PFSK-1 (cell line): ENCODE measurements at regions not wholly inside any gene's neighbourhood (a gene's known extent, or its start where the extent isn't known, plus 50 kb on each side); places are given as distances from the start of the nearest gene placed in this dataset.

Source experiments
- FOXP2 ChIP-seq: optimal IDR thresholded peaks from 2 replicates; pipeline ENCODE3; 2011; ENCODE audit warnings: borderline replicate concordance, control low read depth, inconsistent platforms; ENCODE audit not compliant: insufficient read depth; ENCODE audit errors: extremely low read length, extremely low read depth
- POLR2AphosphoS5 ChIP-seq: IDR thresholded peaks from 2 replicates; pipeline ENCODE4 v1.6.1; 2012; ENCODE audit warnings: low read depth, mild to moderate bottlenecking, control low read depth, low read length, moderate library complexity
- REST ChIP-seq, 2 experiments: IDR thresholded peaks; 2 replicates each; pipeline versions ENCODE4 v1.6.1 to v1.8.0; 2011 to 2012; ENCODE audit warnings: low read depth in 2 of 2, low read length in 2 of 2, control low read depth in 1 of 2, inconsistent platforms in 1 of 2, mild to moderate bottlenecking in 1 of 2, moderate library complexity in 1 of 2; ENCODE audit not compliant: insufficient read depth in 1 of 2
- SIN3A ChIP-seq: IDR thresholded peaks from 2 replicates; pipeline ENCODE4 v1.6.1; 2012; ENCODE audit warnings: mild to moderate bottlenecking, low read length, moderate library complexity, borderline replicate concordance; ENCODE audit not compliant: insufficient read depth
- TAF1 ChIP-seq: IDR thresholded peaks from 2 replicates; pipeline ENCODE4 v1.6.1; 2012; ENCODE audit warnings: low read length, control low read depth, borderline replicate concordance; ENCODE audit not compliant: insufficient read depth

GRCh38 chr22:47512617-47513016 is 750.2 kb downstream of the TBC1D22A start:
- no peak for TF ChIP-seq REST (IDR thresholded peaks at IDR 0.05; ENCODE audit: insufficient read depth in 1 of 2, low read depth in 2 of 2, low read length in 2 of 2)
- TF ChIP-seq FOXP2: no peak
- no peak for TF ChIP-seq TAF1
- TF ChIP-seq POLR2AphosphoS5: no peak

GRCh38 chr22:47504962-47505361 is 742.5 kb downstream of the TBC1D22A start:
- TF ChIP-seq REST (IDR thresholded peaks at IDR 0.05; ENCODE audit: insufficient read depth in 1 of 2, low read depth in 2 of 2, low read length in 2 of 2): no peak
- TF ChIP-seq POLR2AphosphoS5: no peak
- no peak for TF ChIP-seq FOXP2
- TF ChIP-seq TAF1: no peak
- TF ChIP-seq SIN3A: no peak

- TF ChIP-seq POLR2AphosphoS5 (no peak), SIN3A (no peak), REST (IDR thresholded peaks at IDR 0.05; ENCODE audit: insufficient read depth in 1 of 2, low read depth in 2 of 2, low read length in 2 of 2) (no peak), TAF1 (no peak), FOXP2 (no peak)
These were observed 736.6 kb downstream of the TBC1D22A start for GRCh38 chr22:47498969-47499495.

- TF ChIP-seq POLR2AphosphoS5 (no peak), REST (IDR thresholded peaks at IDR 0.05; ENCODE audit: insufficient read depth in 1 of 2, low read depth in 2 of 2, low read length in 2 of 2) (no peak), TAF1 (no peak), FOXP2 (no peak), SIN3A (no peak)
These were observed 735.2 kb downstream of the TBC1D22A start for GRCh38 chr22:47497666-47498065.

- no peak for TF ChIP-seq TAF1
- no peak for TF ChIP-seq SIN3A
- TF ChIP-seq POLR2AphosphoS5: no peak
- TF ChIP-seq REST (IDR thresholded peaks at IDR 0.05; ENCODE audit: insufficient read depth in 1 of 2, low read depth in 2 of 2, low read length in 2 of 2): no peak
- TF ChIP-seq FOXP2: no peak
These were observed 732.7 kb downstream of the TBC1D22A start for GRCh38 chr22:47495110-47495509.
